GM12873 (cell line): ENCODE measurements at regions not wholly inside any gene's neighbourhood (a gene's known extent, or its start where the extent isn't known, plus 50 kb on each side); places are given as distances from the start of the nearest gene placed in this dataset.

Experiments
- TF ChIP-seq, protein P1 (sequence below): IDR thresholded peaks from 2 replicates; pipeline ENCODE4 v1.5.1; 2012; ENCODE audit warnings: low read depth, mild to moderate bottlenecking, moderate library complexity, low read length, control low read depth; ENCODE audit not compliant: insufficient read depth; ENCODE audit errors: missing control alignments

DNA sequence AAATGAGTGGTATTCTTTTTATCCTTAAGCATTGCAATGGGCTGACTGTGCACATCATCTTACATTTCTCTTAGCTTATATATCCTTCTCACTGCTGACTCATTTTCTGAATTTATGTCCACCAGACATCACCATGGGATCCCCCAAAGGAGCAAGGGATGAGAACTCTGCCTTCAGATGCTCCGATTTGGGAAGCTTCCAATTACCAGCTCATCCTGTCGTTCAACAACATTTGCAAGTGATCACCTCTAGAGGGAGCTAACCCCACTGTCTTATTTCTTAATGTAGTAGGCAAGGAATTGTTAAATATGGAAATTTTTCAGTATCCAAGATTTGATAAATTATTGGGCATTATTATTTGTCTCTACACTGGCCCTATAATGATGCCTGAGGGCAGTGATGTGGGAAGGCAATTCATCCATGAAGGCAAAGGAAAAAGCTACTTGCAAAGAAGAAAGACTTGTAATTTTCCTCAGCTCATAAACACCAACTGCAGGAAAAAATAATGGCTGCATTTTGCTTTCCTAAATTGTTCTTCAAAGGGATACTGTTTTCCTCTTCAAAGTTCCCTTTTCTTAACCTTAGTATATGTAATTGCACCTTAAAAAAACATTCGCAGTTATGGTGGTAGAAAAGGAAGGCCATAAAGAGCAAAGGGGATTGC is 102.4 kb upstream of the FSHB start:
- TF ChIP-seq, protein P1, sequence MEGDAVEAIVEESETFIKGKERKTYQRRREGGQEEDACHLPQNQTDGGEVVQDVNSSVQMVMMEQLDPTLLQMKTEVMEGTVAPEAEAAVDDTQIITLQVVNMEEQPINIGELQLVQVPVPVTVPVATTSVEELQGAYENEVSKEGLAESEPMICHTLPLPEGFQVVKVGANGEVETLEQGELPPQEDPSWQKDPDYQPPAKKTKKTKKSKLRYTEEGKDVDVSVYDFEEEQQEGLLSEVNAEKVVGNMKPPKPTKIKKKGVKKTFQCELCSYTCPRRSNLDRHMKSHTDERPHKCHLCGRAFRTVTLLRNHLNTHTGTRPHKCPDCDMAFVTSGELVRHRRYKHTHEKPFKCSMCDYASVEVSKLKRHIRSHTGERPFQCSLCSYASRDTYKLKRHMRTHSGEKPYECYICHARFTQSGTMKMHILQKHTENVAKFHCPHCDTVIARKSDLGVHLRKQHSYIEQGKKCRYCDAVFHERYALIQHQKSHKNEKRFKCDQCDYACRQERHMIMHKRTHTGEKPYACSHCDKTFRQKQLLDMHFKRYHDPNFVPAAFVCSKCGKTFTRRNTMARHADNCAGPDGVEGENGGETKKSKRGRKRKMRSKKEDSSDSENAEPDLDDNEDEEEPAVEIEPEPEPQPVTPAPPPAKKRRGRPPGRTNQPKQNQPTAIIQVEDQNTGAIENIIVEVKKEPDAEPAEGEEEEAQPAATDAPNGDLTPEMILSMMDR = peak; percentile 69

DNA sequence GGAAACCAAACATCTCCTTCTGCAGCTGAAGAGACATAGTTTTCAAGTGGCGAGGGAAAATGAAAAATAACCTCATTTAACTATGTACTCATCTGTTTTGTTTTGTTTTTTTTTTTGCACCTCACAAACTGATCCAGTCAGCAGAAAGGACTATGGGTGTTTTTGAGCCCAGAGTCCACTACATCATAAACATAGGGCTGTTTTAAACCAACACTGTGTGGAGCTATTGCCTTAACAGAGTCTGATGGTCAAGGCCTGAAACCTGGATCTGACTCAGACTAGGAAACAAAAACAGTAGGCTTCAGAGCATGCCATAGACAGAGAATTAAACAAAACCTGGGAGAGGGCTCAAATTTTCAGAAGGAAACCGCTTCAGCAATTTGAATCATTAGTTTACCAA is 99.3 kb upstream of the FSHB start:
- TF ChIP-seq, protein P1 = peak; percentile 11

GRCh38 chr11:30133281-30133680 is 97.5 kb upstream of the FSHB start:
- TF ChIP-seq, protein P1 = no peak

GRCh38 chr11:30143098-30143705 is 87.6 kb upstream of the FSHB start:
- TF ChIP-seq, protein P1 = peak; percentile 76

DNA sequence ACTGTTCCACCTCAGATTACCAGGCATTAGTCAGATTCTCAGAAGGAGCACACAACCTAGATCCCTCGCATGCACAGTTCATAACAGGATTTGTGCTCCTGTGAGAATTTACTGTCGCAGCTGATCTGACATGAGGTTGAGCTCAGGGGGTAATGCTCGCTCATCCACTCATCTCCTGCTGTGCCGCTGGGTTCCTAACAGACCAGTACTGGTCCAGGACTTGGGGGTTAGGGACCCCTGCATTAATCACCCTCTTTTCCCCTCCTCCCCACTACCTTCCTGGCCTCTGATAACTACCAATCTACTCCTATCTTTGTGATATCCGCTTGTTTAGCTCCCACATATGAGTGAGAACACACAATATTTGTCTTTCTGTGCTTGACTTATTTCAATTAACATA is 83.5 kb upstream of the FSHB start:
- TF ChIP-seq, protein P1 = no peak

GRCh38 chr11:30149998-30150397 is 80.8 kb upstream of the FSHB start:
- TF ChIP-seq, protein P1 = no peak

DNA sequence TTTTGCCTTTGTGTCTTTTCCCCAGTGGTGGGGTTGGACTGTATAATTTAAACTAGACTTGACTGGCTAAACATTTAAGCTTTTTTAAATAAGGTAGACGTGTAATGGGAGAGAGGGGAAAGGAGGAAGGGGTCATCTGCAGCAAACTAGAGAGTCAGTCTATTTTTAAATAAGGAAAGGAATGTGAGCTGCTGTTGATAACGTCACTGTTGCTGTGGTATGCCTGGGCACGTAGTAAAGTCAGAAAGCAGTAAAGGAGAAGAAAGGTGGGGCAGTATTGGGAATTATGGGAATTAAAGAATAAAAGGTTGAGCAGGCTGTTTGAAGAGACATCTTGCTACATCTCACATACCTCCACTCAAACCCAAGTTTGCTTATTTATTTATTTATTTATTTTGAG is 80.4 kb upstream of the FSHB start:
- TF ChIP-seq, protein P1 = no peak
